ENCODE measurements at regions not wholly inside any gene's neighbourhood (a gene's known extent, or its start where the extent isn't known, plus 50 kb on each side); places are given as distances from the start of the nearest gene placed in this dataset.
"Not testable (repeated sequence)": the region's sequence is repeated elsewhere in the genome, so short reads cannot be mapped to it uniquely, and the experiment has no call there.

GRCh38 chr14:89521988-89522387 is 105.0 kb upstream of the FOXN3 start:
- DNase-seq: no peak

- DNase-seq: no peak
Measured at GRCh38 chr14:89519040-89519439, 102.0 kb upstream of the FOXN3 start.

- DNase-seq: no peak
Measured at GRCh38 chr14:89516173-89516572, 99.1 kb upstream of the FOXN3 start.

GRCh38 chr14:89514601-89515000 is 97.6 kb upstream of the FOXN3 start:
- no peak for DNase-seq

- no peak for DNase-seq
Measured at GRCh38 chr14:89509891-89510290, 92.9 kb upstream of the FOXN3 start.

GRCh38 chr14:89508863-89509262 is 91.8 kb upstream of the FOXN3 start:
- DNase-seq: no peak

GRCh38 chr14:89507926-89508460 is 91.0 kb upstream of the FOXN3 start:
- no peak for DNase-seq

- DNase-seq: no peak
Measured at GRCh38 chr14:89507521-89507920, 90.5 kb upstream of the FOXN3 start.

GRCh38 chr14:89506891-89507452 is 89.9 kb upstream of the FOXN3 start:
- not testable (repeated sequence) for DNase-seq

- DNase-seq: no peak
Measured at GRCh38 chr14:89504602-89505313, 87.7 kb upstream of the FOXN3 start.

- no peak for DNase-seq
Measured at GRCh38 chr14:89504091-89504490, 87.1 kb upstream of the FOXN3 start.

GRCh38 chr14:89503431-89503996 is 86.5 kb upstream of the FOXN3 start:
- DNase-seq: no peak

GRCh38 chr14:89502966-89503365 is 85.9 kb upstream of the FOXN3 start:
- DNase-seq: no peak

- no peak for DNase-seq
Measured at GRCh38 chr14:89501381-89501780, 84.3 kb upstream of the FOXN3 start.

- DNase-seq: no peak
Measured at GRCh38 chr14:89500303-89500702, 83.3 kb upstream of the FOXN3 start.

- DNase-seq: no peak
Measured at GRCh38 chr14:89498878-89499277, 81.8 kb upstream of the FOXN3 start.

- DNase-seq: no peak
Measured at GRCh38 chr14:89495718-89496117, 78.7 kb upstream of the FOXN3 start.

GRCh38 chr14:89493877-89494634 is 77.0 kb upstream of the FOXN3 start:
- DNase-seq: no peak

- no peak for DNase-seq
Measured at GRCh38 chr14:89493406-89493805, 76.4 kb upstream of the FOXN3 start.

- no peak for DNase-seq
Measured at GRCh38 chr14:89491711-89492381, 74.8 kb upstream of the FOXN3 start.

GRCh38 chr14:89490466-89490865 is 73.4 kb upstream of the FOXN3 start:
- no peak for DNase-seq

GRCh38 chr14:89489761-89490437 is 72.9 kb upstream of the FOXN3 start:
- DNase-seq: no peak

Data from activated CD4-positive, alpha-beta T cell treated with anti-CD3 and anti-CD28 coated beads, Interleukin-2, amount 50 U/mL, for 4 hours (primary cell).